Activated T-cell treated with anti-CD3 and anti-CD28 coated beads for 24 hours (primary cell): ENCODE measurements at regions not wholly inside any gene's neighbourhood (a gene's known extent, or its start where the extent isn't known, plus 50 kb on each side); places are given as distances from the start of the nearest gene placed in this dataset.

ENCODE experiments used
- DNase-seq: peaks from one replicate; pipeline ENCODE4 v3.0.0-alpha.2; 2020; ENCODE audit warnings: low read depth

GRCh38 chr3:182067423-182067822 is 355.7 kb downstream of the SOX2 start:
- DNase-seq = no peak

GRCh38 chr3:182078316-182078715 is 366.6 kb downstream of the SOX2 start:
- no peak for DNase-seq

GRCh38 chr3:182078929-182079328 is 367.2 kb downstream of the SOX2 start:
- no peak for DNase-seq

GRCh38 chr3:182081096-182081495 is 369.4 kb downstream of the SOX2 start:
- no peak for DNase-seq

- no peak for DNase-seq
These were observed 371.4 kb downstream of the SOX2 start for GRCh38 chr3:182083112-182083511.

- no peak for DNase-seq
These were observed 381.0 kb downstream of the SOX2 start for GRCh38 chr3:182092662-182093262.

GRCh38 chr3:182094321-182094720 is 382.6 kb downstream of the SOX2 start:
- no peak for DNase-seq

- no peak for DNase-seq
These were observed 393.2 kb downstream of the SOX2 start for GRCh38 chr3:182104881-182105280.

GRCh38 chr3:182105875-182106274 is 394.1 kb downstream of the SOX2 start:
- DNase-seq = no peak

GRCh38 chr3:182108371-182108770 is 396.6 kb downstream of the SOX2 start:
- DNase-seq = no peak

- DNase-seq = no peak
These were observed 400.2 kb downstream of the SOX2 start for GRCh38 chr3:182111967-182112366.

- DNase-seq = no peak
These were observed 403.7 kb downstream of the SOX2 start for GRCh38 chr3:182115328-182116015.

GRCh38 chr3:182116386-182116785 is 404.7 kb downstream of the SOX2 start:
- DNase-seq = no peak

GRCh38 chr3:182117131-182117530 is 405.4 kb downstream of the SOX2 start:
- no peak for DNase-seq

GRCh38 chr3:182117583-182117982 is 405.9 kb downstream of the SOX2 start:
- DNase-seq = no peak

- no peak for DNase-seq
These were observed 406.3 kb downstream of the SOX2 start for GRCh38 chr3:182118066-182118465.

- no peak for DNase-seq
These were observed 409.7 kb downstream of the SOX2 start for GRCh38 chr3:182121401-182121800.

- no peak for DNase-seq
These were observed 411.1 kb downstream of the SOX2 start for GRCh38 chr3:182122779-182123178.

GRCh38 chr3:182124187-182124586 is 412.5 kb downstream of the SOX2 start:
- no peak for DNase-seq

- DNase-seq = no peak
These were observed 413.0 kb downstream of the SOX2 start for GRCh38 chr3:182124716-182125115.

- DNase-seq = no peak
These were observed 418.0 kb downstream of the SOX2 start for GRCh38 chr3:182129740-182130139.

GRCh38 chr3:182133752-182134151 is 422.0 kb downstream of the SOX2 start:
- no peak for DNase-seq

GRCh38 chr3:182135056-182135455 is 423.3 kb downstream of the SOX2 start:
- no peak for DNase-seq
